ENCODE measurements at regions not wholly inside any gene's neighbourhood (a gene's known extent, or its start where the extent isn't known, plus 50 kb on each side); places are given as distances from the start of the nearest gene placed in this dataset.
"Not testable (repeated sequence)": the region's sequence is repeated elsewhere in the genome, so short reads cannot be mapped to it uniquely, and the experiment has no call there.

GRCh38 chr13:64782466-64782865, 2447.7 kb downstream of the PCDH9 start:
- no peak for DNase-seq

DNA sequence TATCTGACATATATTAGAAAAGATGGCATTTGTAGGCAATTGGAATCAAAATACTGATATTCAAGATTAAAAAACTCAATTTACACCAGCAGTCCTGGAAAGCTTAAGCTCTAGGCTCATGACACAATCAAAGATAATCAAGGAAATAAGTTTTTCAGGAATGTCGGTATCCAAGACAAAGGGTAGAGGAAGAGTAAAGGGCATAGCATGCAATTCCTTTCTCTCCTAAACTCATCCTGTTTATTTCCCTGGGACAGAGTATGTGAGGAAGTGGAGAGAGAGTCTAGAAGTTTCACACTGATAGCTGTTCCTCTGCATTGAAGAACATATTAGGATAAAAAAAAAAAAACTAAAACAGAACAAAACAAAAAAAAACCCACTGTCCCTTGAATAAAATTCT, 2452.1 kb downstream of the PCDH9 start:
- DNase-seq: no peak

DNA sequence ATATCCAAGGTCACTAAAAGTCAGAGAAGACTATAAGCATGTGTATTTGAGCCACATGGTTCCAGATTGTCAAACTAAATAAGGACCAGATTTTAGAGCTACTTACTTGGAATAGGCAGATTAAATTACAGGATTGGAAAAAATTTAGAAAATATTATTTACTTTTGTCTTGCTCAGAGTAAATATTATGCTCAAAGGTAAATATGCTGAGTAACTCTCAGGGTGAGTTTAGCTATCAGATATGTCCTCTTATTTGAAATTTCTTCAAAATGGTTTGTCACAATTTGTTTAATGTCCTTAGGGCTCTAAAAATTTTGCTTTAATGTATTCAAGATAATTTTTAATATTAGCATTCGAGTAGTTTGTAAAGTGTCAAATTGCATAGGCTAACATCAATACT, 2455.2 kb downstream of the PCDH9 start:
- DNase-seq: no peak

- no peak for DNase-seq
Observed at GRCh38 chr13:64770743-64771142, 2459.4 kb downstream of the PCDH9 start.

GRCh38 chr13:64767054-64767453, 2463.1 kb downstream of the PCDH9 start:
- DNase-seq: no peak

- DNase-seq: peak; percentile 59
Observed at GRCh38 chr13:64765636-64766035, 2464.5 kb downstream of the PCDH9 start.

DNA sequence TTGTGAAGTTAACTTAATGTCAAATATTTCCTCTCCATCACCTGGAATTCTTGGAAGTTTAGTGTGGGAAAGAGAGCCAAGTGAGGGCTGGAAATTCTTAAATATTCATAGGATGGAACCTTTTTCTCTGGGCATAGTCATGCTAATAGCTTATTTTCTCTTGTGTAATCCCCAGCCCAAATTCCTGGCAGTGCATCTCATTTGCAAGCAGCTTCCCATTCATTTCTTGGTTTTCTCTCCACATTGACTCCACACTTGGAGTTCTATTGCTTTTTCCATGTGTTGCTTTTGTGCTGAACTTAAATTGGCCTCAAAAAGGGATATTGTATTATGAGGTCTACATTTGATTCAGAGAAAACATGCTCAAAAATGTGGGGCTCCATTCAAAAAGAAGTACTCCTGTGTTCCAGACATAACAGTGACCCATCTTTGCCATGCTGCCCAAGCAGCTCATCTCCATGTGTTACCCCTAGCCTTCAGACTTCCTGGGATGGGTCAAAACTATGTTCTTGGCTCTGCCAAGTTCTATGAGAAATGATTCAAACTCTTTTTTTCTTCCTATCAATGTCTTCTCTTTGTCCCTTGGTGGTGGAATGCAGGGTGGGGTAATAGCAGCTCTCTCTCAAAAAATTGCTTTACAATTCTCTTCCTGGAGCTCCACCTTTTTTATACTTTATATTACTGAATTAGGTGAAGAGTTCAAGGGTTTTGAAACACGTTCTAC, 2471.5 kb downstream of the PCDH9 start:
- peak; percentile 52 for DNase-seq

- no peak for DNase-seq
Observed at GRCh38 chr13:64756621-64757020, 2473.5 kb downstream of the PCDH9 start.

DNA sequence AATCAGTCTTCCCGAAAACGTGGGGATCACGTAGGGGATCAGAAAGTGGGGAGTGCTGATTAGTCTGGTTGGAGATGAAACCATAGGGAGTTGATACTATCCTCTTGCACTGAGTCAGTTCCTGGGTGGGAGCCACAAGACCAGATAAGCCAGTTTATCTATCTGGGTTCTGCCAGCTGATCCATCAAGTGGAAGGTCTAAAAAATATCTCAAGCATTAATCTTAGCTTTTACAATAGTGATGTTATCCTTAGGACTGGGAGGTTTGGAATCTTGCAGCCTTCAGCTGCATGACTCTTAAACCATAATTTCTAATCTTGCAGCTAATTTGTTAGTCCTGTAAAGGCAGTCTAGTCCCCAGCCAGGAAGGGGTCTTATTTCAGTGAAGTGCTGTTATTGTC, 2474.2 kb downstream of the PCDH9 start:
- DNase-seq: no peak

DNA sequence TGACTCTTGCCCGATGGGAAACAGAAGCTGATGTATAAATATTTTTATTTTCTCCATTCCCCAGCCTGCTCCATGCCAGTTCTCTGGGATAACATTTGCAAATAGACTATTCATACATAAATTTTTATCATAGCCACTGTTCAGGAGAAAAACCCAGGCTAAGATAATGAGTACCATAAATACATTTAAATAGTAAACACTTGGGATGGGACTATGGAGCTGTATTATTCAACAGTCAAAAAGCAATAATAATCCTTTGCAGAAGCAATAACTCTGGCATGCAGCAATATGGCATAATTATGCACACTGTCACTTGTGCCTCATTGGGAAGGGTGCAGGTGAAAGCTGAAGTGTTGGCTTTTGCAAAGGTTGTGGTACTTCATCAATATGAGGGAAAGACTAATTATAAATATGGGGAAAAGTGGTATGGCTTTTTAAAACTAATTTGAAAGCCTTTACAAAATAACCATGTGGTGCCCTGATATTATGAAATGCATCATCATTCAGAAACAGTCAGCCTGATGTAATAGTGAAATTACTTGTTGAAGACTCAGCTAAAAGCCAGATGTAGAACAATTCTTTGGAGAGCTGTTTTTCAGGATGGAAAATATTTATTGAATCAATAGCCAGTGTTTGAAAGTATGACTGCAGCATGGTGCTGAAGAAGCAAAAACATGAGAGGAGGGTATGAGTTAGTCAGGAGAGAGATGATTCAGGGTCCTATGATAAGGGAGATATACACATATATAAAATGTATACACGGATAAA, 2476.7 kb downstream of the PCDH9 start:
- DNase-seq: no peak

DNA sequence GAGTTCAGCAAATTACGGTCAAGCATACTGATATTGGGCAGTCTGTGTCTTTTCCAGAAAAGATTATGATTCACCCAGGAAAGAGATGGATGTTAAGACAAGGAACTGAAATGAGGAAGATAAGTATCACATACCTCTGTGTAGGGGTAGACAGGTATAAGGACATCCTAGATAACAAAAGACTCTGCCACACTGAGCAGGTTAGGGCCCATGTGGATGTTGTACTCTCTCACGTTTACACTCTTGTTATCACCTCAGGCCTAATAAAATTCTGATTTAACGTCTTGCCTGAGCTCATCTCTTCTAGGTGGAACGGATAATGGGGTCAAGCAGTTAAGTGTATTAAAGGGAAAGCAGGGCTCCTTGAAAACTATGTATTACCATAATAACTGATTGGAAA, 2480.8 kb downstream of the PCDH9 start:
- DNase-seq: no peak

GRCh38 chr13:64746845-64747244, 2483.3 kb downstream of the PCDH9 start:
- DNase-seq: no peak

DNA sequence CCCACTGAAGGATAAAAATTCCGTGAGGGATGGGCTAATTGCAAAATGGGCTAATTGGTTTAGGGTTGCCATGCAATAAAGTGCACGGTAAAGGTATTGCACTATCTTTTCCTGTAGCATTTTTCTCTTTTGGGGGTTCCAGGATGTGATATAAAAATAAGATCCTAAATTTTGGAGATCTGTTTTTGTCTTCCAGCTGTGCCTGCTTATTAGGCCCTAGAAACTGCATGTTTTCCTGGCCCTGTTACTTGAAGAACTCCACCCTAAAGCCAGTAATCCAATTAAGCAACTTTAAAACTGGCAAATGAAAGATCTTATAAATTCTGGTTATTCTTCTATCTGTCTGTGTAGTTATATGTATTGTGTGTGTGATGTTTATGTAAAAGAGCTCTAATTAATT, 2489.6 kb downstream of the PCDH9 start:
- no peak for DNase-seq

DNA sequence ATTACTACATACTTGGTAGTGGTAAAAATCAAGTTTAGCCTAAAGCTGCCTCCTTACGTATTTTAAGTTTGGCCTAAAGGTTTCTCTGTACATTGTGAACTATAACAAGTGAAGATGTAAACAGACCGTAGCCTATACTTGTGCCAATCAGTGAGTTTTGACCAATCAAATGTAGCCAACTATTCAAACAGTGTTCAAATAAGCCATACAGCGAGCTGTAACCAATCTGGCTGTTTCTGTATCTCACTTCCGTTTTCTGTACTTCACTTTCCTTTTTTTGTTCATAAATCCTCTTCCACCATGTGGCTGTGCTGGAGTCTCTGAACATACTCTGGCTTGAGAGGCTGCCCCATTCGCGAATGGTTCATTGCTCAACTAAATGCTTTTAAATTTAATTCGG, 2504.6 kb downstream of the PCDH9 start:
- DNase-seq: no peak

DNA sequence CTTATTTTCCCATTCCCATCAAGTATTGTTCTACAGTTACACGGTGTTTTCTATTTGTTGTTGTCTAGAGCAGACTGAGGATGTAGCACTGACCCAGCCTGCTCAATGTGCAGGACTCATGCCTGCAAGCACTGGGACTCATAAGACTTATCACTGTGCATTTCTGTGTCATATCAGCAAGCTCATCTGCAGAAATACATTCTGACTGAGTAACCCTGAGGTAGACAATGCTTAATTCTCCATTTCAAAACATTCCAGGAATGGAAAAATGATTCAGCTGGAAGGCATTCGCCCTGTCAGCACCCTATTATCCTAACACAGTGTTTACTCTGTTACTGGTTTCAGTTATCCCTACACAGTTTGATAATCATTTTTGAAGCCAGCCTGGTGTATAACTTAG, 2506.4 kb downstream of the PCDH9 start:
- peak; percentile 30 for DNase-seq

- DNase-seq: no peak
Observed at GRCh38 chr13:64718116-64718515, 2512.0 kb downstream of the PCDH9 start.

DNA sequence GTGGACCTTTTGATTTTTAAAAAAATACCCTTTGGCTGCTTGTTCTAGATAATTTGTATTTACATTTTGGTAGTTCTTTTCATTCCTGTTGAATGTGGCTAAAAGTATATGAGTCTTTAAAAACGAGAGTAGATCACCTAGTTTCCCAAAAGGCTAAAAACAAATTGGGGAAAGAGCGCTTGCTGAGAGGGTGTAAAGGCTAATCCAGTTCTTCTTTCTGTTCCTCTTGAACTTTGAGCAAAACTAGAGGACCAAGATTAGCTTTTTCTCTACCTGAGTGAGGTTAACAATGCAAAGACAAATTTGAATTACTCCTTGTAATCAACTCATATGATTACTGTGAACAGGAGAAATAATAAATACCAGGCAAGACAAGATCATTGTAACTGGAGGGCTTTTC, 2513.2 kb downstream of the PCDH9 start:
- no peak for DNase-seq

- DNase-seq: no peak
Observed at GRCh38 chr13:64709079-64709478, 2521.1 kb downstream of the PCDH9 start.

- no peak for DNase-seq
Observed at GRCh38 chr13:64704121-64704649, 2526.0 kb downstream of the PCDH9 start.

GRCh38 chr13:64697226-64697625, 2532.9 kb downstream of the PCDH9 start:
- DNase-seq: no peak

DNA sequence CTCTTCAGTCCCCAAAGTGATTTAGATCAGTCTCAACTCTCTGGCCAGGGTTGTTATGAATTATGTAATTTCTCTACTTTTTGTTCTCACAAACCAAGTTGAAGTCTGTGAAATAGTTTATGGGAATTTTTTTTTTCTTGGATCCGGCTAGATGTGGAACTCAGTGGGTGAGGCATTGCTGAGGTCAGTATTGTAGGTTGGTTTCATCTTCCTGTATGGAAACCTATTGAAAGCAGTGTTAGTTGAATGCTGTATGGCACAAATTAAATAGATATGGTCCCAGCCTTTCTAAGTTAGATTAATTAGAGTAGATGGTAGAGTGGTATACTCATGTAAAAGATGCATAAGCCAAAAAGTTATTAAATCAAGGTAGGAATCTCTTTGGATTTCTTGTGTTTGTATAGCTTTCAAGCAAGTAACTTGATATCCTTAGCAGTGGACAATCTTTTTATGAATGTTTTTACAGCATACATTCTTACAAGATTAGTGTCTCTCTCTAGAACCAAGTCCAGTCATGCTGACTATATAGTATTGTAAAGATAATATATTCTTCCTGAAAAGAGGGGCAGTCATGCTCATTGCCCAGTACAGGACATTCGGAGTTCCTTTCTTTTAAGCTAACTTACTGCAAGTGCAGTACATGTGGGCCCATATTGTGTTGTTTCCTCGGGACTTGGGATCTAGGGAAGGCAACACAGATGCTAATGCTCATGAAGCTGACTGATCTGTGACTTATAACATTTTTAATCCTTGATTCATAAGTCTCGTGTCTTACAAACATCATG, 2541.1 kb downstream of the PCDH9 start:
- no peak for DNase-seq

DNA sequence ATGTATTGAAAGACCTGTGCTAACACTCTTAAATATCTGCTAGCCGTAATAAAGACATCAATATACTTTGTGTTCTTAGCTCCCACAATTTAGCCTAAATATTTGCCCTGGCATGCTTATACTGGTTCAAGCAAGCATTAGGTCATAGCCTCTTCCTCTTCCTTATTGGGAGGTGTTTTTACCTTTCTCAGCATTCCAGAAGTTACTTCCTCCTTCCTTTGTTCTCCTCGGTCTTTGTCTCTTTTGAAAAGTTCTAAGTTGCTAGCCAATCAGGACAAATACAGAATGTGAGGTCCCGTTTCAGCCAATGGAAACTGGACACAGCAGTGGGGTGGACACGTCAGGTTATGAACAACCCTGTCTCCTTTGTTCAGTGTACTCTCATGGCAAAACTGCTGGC, 2543.6 kb downstream of the PCDH9 start:
- DNase-seq: not testable (repeated sequence)
